IMR-90 (cell line): ENCODE measurements at regions not wholly inside any gene's neighbourhood (a gene's known extent, or its start where the extent isn't known, plus 50 kb on each side); places are given as distances from the start of the nearest gene placed in this dataset.

ENCODE experiments used
- ATAC-seq: fragments of 200-7000 bp; cut with Tn5 transposase; 2 replicates; pipeline ENCODE4 v1.9.1; 2020; ENCODE audit warnings: low read depth, mild to moderate bottlenecking, moderate library complexity
- BruUV-seq: library from RNA; stranded (reverse); fragments of 400-500 nt; replicated peaks from 2 replicates; lab custom pipeline; 2021; lab: Mats Ljungman, UMichigan
- CTCF ChIA-PET: fragments of 300-600 bp; formaldehyde crosslinking; extraction: SDS; loops from one replicate; lab custom pipeline; 2021; ENCODE audit warnings: antibody characterized with exemption; lab: Yijun Ruan, JAX
- POLR2A ChIA-PET: fragments of 300-600 bp; sonication (Branson Sonifier 250); formaldehyde crosslinking; loops from one replicate; lab custom pipeline; 2022; ENCODE audit warnings: antibody characterized with exemption; ENCODE audit not compliant: unreplicated experiment; lab: Charles Lee
- DNase-seq: peaks from one replicate; pipeline ENCODE4 v3.0.0; 2013
- H2AFZ ChIP-seq: replicated peaks from 2 replicates; pipeline ENCODE3; 2013; ENCODE audit warnings: low read length, mild to moderate bottlenecking; ENCODE audit not compliant: poor library complexity
- H2AK5ac ChIP-seq: 2 replicates; pipeline ENCODE4 v1.6.1; 2013; ENCODE audit warnings: low read depth, low read length, inconsistent platforms
- H2AK9ac ChIP-seq: replicated peaks from 2 replicates; pipeline ENCODE3; 2013; ENCODE audit warnings: mild to moderate bottlenecking, low read depth, low read length, moderate library complexity; ENCODE audit not compliant: poor library complexity
- H2BK120ac ChIP-seq: 2 replicates; pipeline ENCODE4 v1.6.1; 2013; ENCODE audit warnings: low read depth, low read length, inconsistent platforms
- H2BK15ac ChIP-seq: 3 replicates; pipeline ENCODE4 v1.6.1; 2013; ENCODE audit warnings: low read depth, low read length, inconsistent platforms
- H2BK20ac ChIP-seq: 2 replicates; pipeline ENCODE4 v1.6.1; 2013; ENCODE audit warnings: low read depth, mild to moderate bottlenecking, inconsistent platforms, low read length, moderate library complexity
- H2BK5ac ChIP-seq: 2 replicates; pipeline ENCODE4 v1.6.1; 2013; ENCODE audit warnings: mild to moderate bottlenecking, low read depth, low read length, inconsistent platforms; ENCODE audit not compliant: poor library complexity, severe bottlenecking
- H3K14ac ChIP-seq: replicated peaks from 2 replicates; pipeline ENCODE4 v1.6.1; 2013; ENCODE audit warnings: low read depth, low read length, inconsistent platforms
- H3K18ac ChIP-seq: 2 replicates; pipeline ENCODE4 v1.6.1; 2013; ENCODE audit warnings: low read depth, low read length, control low read depth
- H3K23ac ChIP-seq: 2 replicates; pipeline ENCODE4 v1.6.1; 2013; ENCODE audit warnings: low read depth, low read length, inconsistent platforms
- H3K27ac ChIP-seq: 2 replicates; pipeline ENCODE4 v1.5.1; 2013; ENCODE audit warnings: mild to moderate bottlenecking, control low read depth, low read length; ENCODE audit not compliant: insufficient read depth
- H3K27me3 ChIP-seq: 2 replicates; pipeline ENCODE4 v1.6.1; 2013; ENCODE audit warnings: low read length; ENCODE audit not compliant: control insufficient read depth, insufficient read depth
- H3K36me3 ChIP-seq: 2 replicates; pipeline ENCODE4 v1.6.1; 2013; ENCODE audit warnings: low read length, mixed read lengths; ENCODE audit not compliant: control insufficient read depth, insufficient read depth
- H3K4ac ChIP-seq: 2 replicates; pipeline ENCODE4 v1.6.1; 2013; ENCODE audit warnings: low read depth, low read length, inconsistent platforms
- H3K4me1 ChIP-seq: 2 replicates; pipeline ENCODE4 v1.6.1; 2013; ENCODE audit warnings: low read length, mixed read lengths; ENCODE audit not compliant: control insufficient read depth, insufficient read depth
- H3K4me2 ChIP-seq: 2 replicates; pipeline ENCODE4 v1.6.1; 2013; ENCODE audit warnings: low read depth, mild to moderate bottlenecking, control low read depth, low read length, moderate library complexity
- H3K4me3 ChIP-seq: 2 replicates; pipeline ENCODE4 v1.5.1; 2013; ENCODE audit warnings: low read depth, mild to moderate bottlenecking, control low read depth, low read length, moderate library complexity; ENCODE audit not compliant: insufficient read depth
- H3K56ac ChIP-seq: 2 replicates; pipeline ENCODE4 v1.6.1; 2013; ENCODE audit warnings: low read length, inconsistent platforms; ENCODE audit not compliant: insufficient read depth; ENCODE audit errors: extremely low read depth
- H3K79me1 ChIP-seq, 2 experiments: 2 replicates each; pipeline ENCODE4 v1.6.1; 2013; ENCODE audit warnings: low read length in 2 of 2, inconsistent platforms in 1 of 2, low read depth in 1 of 2
- H3K9ac ChIP-seq: 2 replicates; pipeline ENCODE4 v1.6.1; 2013; ENCODE audit warnings: low read depth, low read length, control low read depth
- H3K9me1 ChIP-seq: 2 replicates; pipeline ENCODE4 v1.6.1; 2013; ENCODE audit warnings: low read length, inconsistent platforms; ENCODE audit not compliant: insufficient read depth
- H3K9me3 ChIP-seq: 2 replicates; pipeline ENCODE4 v1.6.1; 2013; ENCODE audit warnings: low read length; ENCODE audit not compliant: control insufficient read depth, insufficient read depth
- H4K20me1 ChIP-seq: 2 replicates; pipeline ENCODE4 v1.6.1; 2013; ENCODE audit warnings: low read length, inconsistent platforms; ENCODE audit not compliant: insufficient read depth
- H4K5ac ChIP-seq: 2 replicates; pipeline ENCODE4 v1.6.1; 2013; ENCODE audit warnings: mild to moderate bottlenecking, low read depth, low read length, control low read depth
- H4K8ac ChIP-seq, 2 experiments: 2 replicates each; pipeline ENCODE4 v1.6.1; 2013; ENCODE audit warnings: low read depth in 2 of 2, low read length in 2 of 2, control low read depth in 1 of 2, inconsistent platforms in 1 of 2
- H4K91ac ChIP-seq: 2 replicates; pipeline ENCODE4 v1.6.1; 2013; ENCODE audit warnings: low read depth, low read length, inconsistent platforms; ENCODE audit not compliant: insufficient read depth
- MXI1 ChIP-seq: IDR thresholded peaks from 2 replicates; pipeline ENCODE4 v1.6.1; 2012; ENCODE audit warnings: low read depth, mild to moderate bottlenecking, low read length, moderate library complexity, borderline replicate concordance
- dilution Hi-C: fragments of 300-500 bp; cut with HindIII; formaldehyde crosslinking; loops from one replicate; pipeline ENCODE4 v1.14.3; 2018; ENCODE audit warnings: low sequenced_read_pairs; ENCODE audit not compliant: unreplicated experiment
- in situ Hi-C: fragments of 300-500 bp; cut with MboI; formaldehyde crosslinking; loops from 3 replicates; pipeline ENCODE4 v1.14.3; 2019; ENCODE audit warnings: low sequenced_read_pairs, inconsistent platforms, mixed read lengths
- intact Hi-C: fragments of 100-400 bp; cut with micrococcal nuclease; formaldehyde crosslinking; loops from 2 replicates; pipeline ENCODE4 v1.10.0; 2022

GRCh38 chr2:8080063-8080462, 601.8 kb upstream of the ID2 start:
- Histone ChIP-seq H4K91ac (no peak overlapping the region), H3K9me1 (no peaks in the 10 kb centered on the region), H4K20me1 (no peaks in the 10 kb centered on the region), H3K56ac (no peak overlapping the region), H3K14ac (no peak overlapping the region), H2AK5ac (no peak overlapping the region), H3K27ac (no peak overlapping the region), H2BK120ac (no peak overlapping the region), H3K23ac (no peak overlapping the region), H4K5ac (no peak overlapping the region), H3K9ac (no peak overlapping the region), H2BK15ac (no peak overlapping the region), H3K9me3 (no peaks in the 10 kb centered on the region), H3K79me1 (no peaks in the 10 kb centered on the region), H3K4me1 (no peaks in the 10 kb centered on the region), H3K4ac (no peak overlapping the region), H3K4me3 (no peak overlapping the region), H2BK5ac (no peak overlapping the region), H2AK9ac (no peak overlapping the region), H3K36me3 (no peaks in the 10 kb centered on the region), H4K8ac (no peak overlapping the region), H3K18ac (no peak overlapping the region), H2AFZ (no peak overlapping the region), H2BK20ac (no peak overlapping the region), H3K4me2 (no peak overlapping the region), H3K27me3 (no peaks in the 10 kb centered on the region)
- POLR2A ChIA-PET: no interaction called here
- dilution Hi-C loops: no loop called here
- CTCF ChIA-PET: no interaction called here
- no TSS peak for BruUV-seq
- TF ChIP-seq MXI1: no peak
- in situ Hi-C loops: no loop called here
- intact Hi-C loops: no loop called here
- ATAC-seq (no peak), DNase-seq (no peak)
